GM12892 (cell line): ENCODE measurements at regions not wholly inside any gene's neighbourhood (a gene's known extent, or its start where the extent isn't known, plus 50 kb on each side); places are given as distances from the start of the nearest gene placed in this dataset.

Experiments
- POLR2A ChIP-seq: IDR thresholded peaks from 2 replicates; pipeline ENCODE4 v1.6.1; 2011; ENCODE audit warnings: low read depth, low read length, control low read depth
- POLR2AphosphoS5 ChIP-seq: IDR thresholded peaks from 2 replicates; pipeline ENCODE4 v1.6.1; 2011; ENCODE audit warnings: low read depth, low read length, control low read depth
- TAF1 ChIP-seq: IDR thresholded peaks from 2 replicates; pipeline ENCODE4 v1.6.1; 2011; ENCODE audit warnings: low read depth, mild to moderate bottlenecking, control low read depth, low read length, borderline replicate concordance

- TF ChIP-seq POLR2AphosphoS5 (no peak), POLR2A (no peak), TAF1 (no peak)
Observed at GRCh38 chr2:160695402-160696086, 201.9 kb upstream of the RBMS1 start.
